ENCODE measurements at regions not wholly inside any gene's neighbourhood (a gene's known extent, or its start where the extent isn't known, plus 50 kb on each side); places are given as distances from the start of the nearest gene placed in this dataset.
"Not testable (repeated sequence)": the region's sequence is repeated elsewhere in the genome, so short reads cannot be mapped to it uniquely, and the experiment has no call there.

- WGBS, 2 donors (ENCODE audit: extremely low coverage in 2 of 2, insufficient read length in 2 of 2, insufficient replicate concordance in 1 of 2) = no CpG with 5 or more reads among the region's 3 CpGs
- H3K4me1 ChIP-seq (ENCODE audit: control insufficient read depth in 2 of 2, insufficient read depth in 1 of 2, low read depth in 1 of 2, low read length in 2 of 2); H3K27ac ChIP-seq (replicated peaks; ENCODE audit: low read length); H2BK5ac ChIP-seq (ENCODE audit: low read length); H2AFZ ChIP-seq (ENCODE audit: low read length); H3K27me3 ChIP-seq (ENCODE audit: control insufficient read depth in 3 of 3, insufficient read depth in 3 of 3, low read depth in 1 of 3, low read length in 3 of 3); H3K18ac ChIP-seq (ENCODE audit: low read length); H3K9ac ChIP-seq (ENCODE audit: low read depth, low read length, poor library complexity); H3K23ac ChIP-seq (ENCODE audit: low read depth, low read length, poor library complexity); H3K9me3 ChIP-seq (replicated peaks in 1 of 2; ENCODE audit: control insufficient read depth in 2 of 2, insufficient read depth in 1 of 2, low read depth in 1 of 2, low read length in 2 of 2); H3K4me3 ChIP-seq (ENCODE audit: low read length in 2 of 2); H2AK5ac ChIP-seq (ENCODE audit: low read depth, low read length); DNase-seq (ENCODE audit: low spot score); H4K8ac ChIP-seq (ENCODE audit: low read depth, low read length); H3K4me2 ChIP-seq (ENCODE audit: insufficient read depth, low read length, poor library complexity, severe bottlenecking); H2BK120ac ChIP-seq (ENCODE audit: low read depth, low read length); H4K91ac ChIP-seq (ENCODE audit: low read depth, low read length, poor library complexity); H3K4ac ChIP-seq (ENCODE audit: low read length); H2BK12ac ChIP-seq (ENCODE audit: low read length); H3K14ac ChIP-seq (ENCODE audit: low read length); H3K79me1 ChIP-seq (ENCODE audit: low read depth, low read length); H3K36me3 ChIP-seq (replicated peaks in 1 of 2; ENCODE audit: control insufficient read depth in 2 of 2, insufficient read depth in 2 of 2, low read length in 2 of 2); H2BK15ac ChIP-seq (ENCODE audit: low read length): not testable (repeated sequence)
These were observed 158.8 kb upstream of the ZNG1F start for GRCh38 chr9:41347893-41348292.

GRCh38 chr9:41332562-41332961 is 143.4 kb upstream of the ZNG1F start:
- H4K91ac ChIP-seq (ENCODE audit: low read depth, low read length, poor library complexity); H2BK120ac ChIP-seq (ENCODE audit: low read depth, low read length): not testable (repeated sequence)
- WGBS, 2 donors (ENCODE audit: extremely low coverage in 2 of 2, insufficient read length in 2 of 2, insufficient replicate concordance in 1 of 2) = no CpG with 5 or more reads among the region's 5 CpGs

GRCh38 chr9:41321277-41321676 is 132.2 kb upstream of the ZNG1F start:
- DNase-seq (ENCODE audit: low spot score) = not testable (repeated sequence)

More at GRCh38 chr9:41332562-41332961, 143.4 kb upstream of the ZNG1F start:
- H3K4me3 ChIP-seq (ENCODE audit: low read length in 2 of 2); H3K27ac ChIP-seq (replicated peaks; ENCODE audit: low read length); H2AK5ac ChIP-seq (ENCODE audit: low read depth, low read length); H3K23ac ChIP-seq (ENCODE audit: low read depth, low read length, poor library complexity); H3K4ac ChIP-seq (ENCODE audit: low read length); H3K9ac ChIP-seq (ENCODE audit: low read depth, low read length, poor library complexity); H4K8ac ChIP-seq (ENCODE audit: low read depth, low read length); DNase-seq (ENCODE audit: low spot score); H3K4me2 ChIP-seq (ENCODE audit: insufficient read depth, low read length, poor library complexity, severe bottlenecking); H2BK15ac ChIP-seq (ENCODE audit: low read length); H2BK12ac ChIP-seq (ENCODE audit: low read length); H3K14ac ChIP-seq (ENCODE audit: low read length); H3K9me3 ChIP-seq (replicated peaks in 1 of 2; ENCODE audit: control insufficient read depth in 2 of 2, insufficient read depth in 1 of 2, low read depth in 1 of 2, low read length in 2 of 2); H3K4me1 ChIP-seq (ENCODE audit: control insufficient read depth in 2 of 2, insufficient read depth in 1 of 2, low read depth in 1 of 2, low read length in 2 of 2); H3K79me1 ChIP-seq (ENCODE audit: low read depth, low read length); H3K27me3 ChIP-seq (ENCODE audit: control insufficient read depth in 3 of 3, insufficient read depth in 3 of 3, low read depth in 1 of 3, low read length in 3 of 3); H3K18ac ChIP-seq (ENCODE audit: low read length); H2AFZ ChIP-seq (ENCODE audit: low read length); H3K36me3 ChIP-seq (replicated peaks in 1 of 2; ENCODE audit: control insufficient read depth in 2 of 2, insufficient read depth in 2 of 2, low read length in 2 of 2); H2BK5ac ChIP-seq (ENCODE audit: low read length): not testable (repeated sequence)

GRCh38 chr9:41308953-41309352 is 119.8 kb upstream of the ZNG1F start:
- not testable (repeated sequence) for H3K27ac ChIP-seq (replicated peaks; ENCODE audit: low read length); DNase-seq (ENCODE audit: low spot score); H3K4me2 ChIP-seq (ENCODE audit: insufficient read depth, low read length, poor library complexity, severe bottlenecking); H3K4me3 ChIP-seq (ENCODE audit: low read length in 2 of 2); H2AK5ac ChIP-seq (ENCODE audit: low read depth, low read length); H3K9me3 ChIP-seq (replicated peaks in 1 of 2; ENCODE audit: control insufficient read depth in 2 of 2, insufficient read depth in 1 of 2, low read depth in 1 of 2, low read length in 2 of 2); H3K4me1 ChIP-seq (ENCODE audit: control insufficient read depth in 2 of 2, insufficient read depth in 1 of 2, low read depth in 1 of 2, low read length in 2 of 2); H4K91ac ChIP-seq (ENCODE audit: low read depth, low read length, poor library complexity); H3K27me3 ChIP-seq (ENCODE audit: control insufficient read depth in 3 of 3, insufficient read depth in 3 of 3, low read depth in 1 of 3, low read length in 3 of 3); H3K9ac ChIP-seq (ENCODE audit: low read depth, low read length, poor library complexity); H2BK5ac ChIP-seq (ENCODE audit: low read length); H2AFZ ChIP-seq (ENCODE audit: low read length); H3K14ac ChIP-seq (ENCODE audit: low read length); H3K18ac ChIP-seq (ENCODE audit: low read length); H3K79me1 ChIP-seq (ENCODE audit: low read depth, low read length); H3K23ac ChIP-seq (ENCODE audit: low read depth, low read length, poor library complexity); H3K36me3 ChIP-seq (replicated peaks in 1 of 2; ENCODE audit: control insufficient read depth in 2 of 2, insufficient read depth in 2 of 2, low read length in 2 of 2); H2BK15ac ChIP-seq (ENCODE audit: low read length); H2BK120ac ChIP-seq (ENCODE audit: low read depth, low read length); H4K8ac ChIP-seq (ENCODE audit: low read depth, low read length); H3K4ac ChIP-seq (ENCODE audit: low read length); H2BK12ac ChIP-seq (ENCODE audit: low read length)
- WGBS, 2 donors (ENCODE audit: extremely low coverage in 2 of 2, insufficient read length in 2 of 2, insufficient replicate concordance in 1 of 2) = no CpG with 5 or more reads among the region's 6 CpGs

More at GRCh38 chr9:41321277-41321676, 132.2 kb upstream of the ZNG1F start:
- not testable (repeated sequence) for H3K27ac ChIP-seq (replicated peaks; ENCODE audit: low read length); H3K18ac ChIP-seq (ENCODE audit: low read length); H3K23ac ChIP-seq (ENCODE audit: low read depth, low read length, poor library complexity); H3K14ac ChIP-seq (ENCODE audit: low read length); H3K4me3 ChIP-seq (ENCODE audit: low read length in 2 of 2); H3K79me1 ChIP-seq (ENCODE audit: low read depth, low read length); H4K91ac ChIP-seq (ENCODE audit: low read depth, low read length, poor library complexity); H2BK5ac ChIP-seq (ENCODE audit: low read length); H4K8ac ChIP-seq (ENCODE audit: low read depth, low read length); H3K9ac ChIP-seq (ENCODE audit: low read depth, low read length, poor library complexity); H3K4me1 ChIP-seq (ENCODE audit: control insufficient read depth in 2 of 2, insufficient read depth in 1 of 2, low read depth in 1 of 2, low read length in 2 of 2); H3K4ac ChIP-seq (ENCODE audit: low read length); H2BK12ac ChIP-seq (ENCODE audit: low read length); H3K9me3 ChIP-seq (replicated peaks in 1 of 2; ENCODE audit: control insufficient read depth in 2 of 2, insufficient read depth in 1 of 2, low read depth in 1 of 2, low read length in 2 of 2); H2BK15ac ChIP-seq (ENCODE audit: low read length); H2BK120ac ChIP-seq (ENCODE audit: low read depth, low read length); H3K27me3 ChIP-seq (ENCODE audit: control insufficient read depth in 3 of 3, insufficient read depth in 3 of 3, low read depth in 1 of 3, low read length in 3 of 3); H2AK5ac ChIP-seq (ENCODE audit: low read depth, low read length); H3K4me2 ChIP-seq (ENCODE audit: insufficient read depth, low read length, poor library complexity, severe bottlenecking); H2AFZ ChIP-seq (ENCODE audit: low read length); H3K36me3 ChIP-seq (replicated peaks in 1 of 2; ENCODE audit: control insufficient read depth in 2 of 2, insufficient read depth in 2 of 2, low read length in 2 of 2)
- no CpG with 5 or more reads among the region's 2 CpGs for WGBS, 2 donors (ENCODE audit: extremely low coverage in 2 of 2, insufficient read length in 2 of 2, insufficient replicate concordance in 1 of 2)

Measured in neuronal stem cell (in vitro differentiated cells).